ENCODE measurements at regions not wholly inside any gene's neighbourhood (a gene's known extent, or its start where the extent isn't known, plus 50 kb on each side); places are given as distances from the start of the nearest gene placed in this dataset.
A peak's percentile ranks its signal among the peaks of the same experiment; 100 is the strongest.

- no peak for DNase-seq (ENCODE audit: low spot score)
- no peaks in the 10 kb centered on the region for H3K27me3 ChIP-seq (replicated peaks; ENCODE audit: insufficient read depth, low read depth, low read length, poor library complexity)
- ChIA-PET POLR2A (ENCODE audit: low non-redundant PET) (no interaction called here), CTCF (no interaction called here)
- peaks cover 6% of the 10 kb centered on the region for H3K9me3 ChIP-seq (ENCODE audit: low read depth, low read length, poor library complexity, severe bottlenecking)
- TF ChIP-seq CTCF (conservative IDR thresholded peaks at IDR 0.05; ENCODE audit: low read depth, low read length): no peak
- TF ChIP-seq EZH2 (IDR thresholded peaks at IDR 0.05; ENCODE audit: borderline replicate concordance, low read depth, low read length, poor library complexity, severe bottlenecking): no peak
- H3K4me1 ChIP-seq (ENCODE audit: insufficient read depth, low read length, poor library complexity, severe bottlenecking): peaks cover 86% of the 10 kb centered on the region
- no TSS peak for BruUV-seq (replicated peaks)
- peak overlapping the region; percentile 46 for H3K27ac ChIP-seq (ENCODE audit: low read depth, low read length, poor library complexity, severe bottlenecking)
- no peak overlapping the region for H3K4me3 ChIP-seq (ENCODE audit: low read depth, low read length, poor library complexity, severe bottlenecking)
- intact Hi-C loops (cut with micrococcal nuclease; ENCODE audit: unreplicated experiment): no loop called here
- peaks cover 52% of the 10 kb centered on the region for H3K36me3 ChIP-seq (ENCODE audit: insufficient read depth, low read length, poor library complexity, severe bottlenecking)
Measured at GRCh38 chr1:198913667-198914066, 274.8 kb downstream of the PTPRC start.

- peaks cover 67% of the 10 kb centered on the region for H3K4me1 ChIP-seq (ENCODE audit: insufficient read depth, low read length, poor library complexity, severe bottlenecking)
- intact Hi-C loops (cut with micrococcal nuclease; ENCODE audit: unreplicated experiment): no loop called here
Measured at GRCh38 chr1:198915327-198916231, 276.7 kb downstream of the PTPRC start.

GRCh38 chr1:198917226-198917625 is 278.4 kb downstream of the PTPRC start:
- H3K27me3 ChIP-seq (replicated peaks; ENCODE audit: insufficient read depth, low read depth, low read length, poor library complexity): no peaks in the 10 kb centered on the region
- intact Hi-C loops (cut with micrococcal nuclease; ENCODE audit: unreplicated experiment): no loop called here
- peaks cover 74% of the 10 kb centered on the region for H3K36me3 ChIP-seq (ENCODE audit: insufficient read depth, low read length, poor library complexity, severe bottlenecking)
- BruUV-seq (replicated peaks): no TSS peak
- TF ChIP-seq EZH2 (IDR thresholded peaks at IDR 0.05; ENCODE audit: borderline replicate concordance, low read depth, low read length, poor library complexity, severe bottlenecking) (no peak), CTCF (conservative IDR thresholded peaks at IDR 0.05; ENCODE audit: low read depth, low read length) (no peak)
- peaks cover 10% of the 10 kb centered on the region for H3K9me3 ChIP-seq (ENCODE audit: low read depth, low read length, poor library complexity, severe bottlenecking)
- H3K4me1 ChIP-seq (ENCODE audit: insufficient read depth, low read length, poor library complexity, severe bottlenecking): peaks cover 57% of the 10 kb centered on the region
- H3K4me3 ChIP-seq (ENCODE audit: low read depth, low read length, poor library complexity, severe bottlenecking): no peak overlapping the region
- POLR2A ChIA-PET (ENCODE audit: low non-redundant PET): no interaction called here
- H3K27ac ChIP-seq (ENCODE audit: low read depth, low read length, poor library complexity, severe bottlenecking): peak overlapping the region; percentile 52
- no peak for DNase-seq (ENCODE audit: low spot score)
- CTCF ChIA-PET: no interaction called here

More at GRCh38 chr1:198915327-198916231, 276.7 kb downstream of the PTPRC start:
- no TSS peak for BruUV-seq (replicated peaks)
- Histone ChIP-seq H3K27ac (ENCODE audit: low read depth, low read length, poor library complexity, severe bottlenecking) (peak overlapping the region; percentile 17), H3K9me3 (ENCODE audit: low read depth, low read length, poor library complexity, severe bottlenecking) (peaks cover 10% of the 10 kb centered on the region), H3K27me3 (replicated peaks; ENCODE audit: insufficient read depth, low read depth, low read length, poor library complexity) (no peaks in the 10 kb centered on the region), H3K4me3 (ENCODE audit: low read depth, low read length, poor library complexity, severe bottlenecking) (no peak overlapping the region), H3K36me3 (ENCODE audit: insufficient read depth, low read length, poor library complexity, severe bottlenecking) (peaks cover 70% of the 10 kb centered on the region)
- no peak for DNase-seq (ENCODE audit: low spot score)
- ChIA-PET CTCF (no interaction called here), POLR2A (ENCODE audit: low non-redundant PET) (no interaction called here)
- TF ChIP-seq CTCF (conservative IDR thresholded peaks at IDR 0.05; ENCODE audit: low read depth, low read length) (no peak), EZH2 (IDR thresholded peaks at IDR 0.05; ENCODE audit: borderline replicate concordance, low read depth, low read length, poor library complexity, severe bottlenecking) (no peak)

All from A673 (cell line).